HepG2 (cell line): ENCODE measurements at regions not wholly inside any gene's neighbourhood (a gene's known extent, or its start where the extent isn't known, plus 50 kb on each side); places are given as distances from the start of the nearest gene placed in this dataset.

Source experiments
- ATAC-seq: fragments of 200-7000 bp; cut with Tn5 transposase; 3 replicates; pipeline ENCODE4 v1.9.1; 2020; ENCODE audit warnings: mild to moderate bottlenecking, moderate library complexity
- BruUV-seq: library from RNA; stranded (reverse); fragments of 400-500 nt; replicated peaks from 2 replicates; lab custom pipeline; 2021; lab: Mats Ljungman, UMichigan
- CTCF ChIA-PET: fragments of 300-600 bp; formaldehyde crosslinking; extraction: SDS; loops from one replicate; lab custom pipeline; 2021; ENCODE audit warnings: low total read pairs, inconsistent platforms, low intra/inter-chr PET ratio; lab: Yijun Ruan, JAX
- POLR2A ChIA-PET: fragments of 350-600 bp; sonication (Branson Sonifier 250); formaldehyde crosslinking; loops from one replicate; lab custom pipeline; 2020; ENCODE audit warnings: antibody characterized with exemption, inconsistent platforms; lab: Yijun Ruan, JAX
- DNase-seq: peaks from one replicate; pipeline ENCODE4 v3.0.0-alpha.2; 2015; ENCODE audit warnings: low spot score
- FAIRE-seq: peaks from 3 replicates; lab custom pipeline; 2011; peaks lifted over from hg19 to GRCh38; lab: Jason Lieb, UNC
- H2AFZ ChIP-seq: one replicate; pipeline ENCODE4 v1.6.1; 2011; ENCODE audit warnings: low read length, inconsistent platforms
- H3K27ac ChIP-seq: fragments of 300-600 bp; 3 replicates; pipeline ENCODE4 v1.8.0; 2011; ENCODE audit warnings: mixed run types, mild to moderate bottlenecking, mixed read lengths, low read length, inconsistent platforms; ENCODE audit not compliant: insufficient read depth; ENCODE audit errors: extremely low read length
- H3K27me3 ChIP-seq, 2 experiments: fragments of 200-600 bp in 1 of 2; 2 replicates in 1 of 2; 3 replicates in 1 of 2; pipeline versions ENCODE4 v1.6.0 to v1.8.0; 2011; ENCODE audit warnings: low read length in 2 of 2, mild to moderate bottlenecking in 2 of 2, moderate library complexity in 2 of 2, inconsistent platforms in 1 of 2; ENCODE audit not compliant: insufficient read depth in 2 of 2, control insufficient read depth in 1 of 2
- H3K36me3 ChIP-seq, 2 experiments: fragments of 200-600 bp in 1 of 2; replicated peaks in 1 of 2; 2 replicates in 1 of 2; 3 replicates in 1 of 2; pipeline versions ENCODE4 v1.5.1 to v1.8.0; 2011; ENCODE audit warnings: low read length in 2 of 2, inconsistent platforms in 1 of 2; ENCODE audit not compliant: insufficient read depth in 2 of 2, control insufficient read depth in 1 of 2
- H3K4me1 ChIP-seq: 2 replicates; pipeline ENCODE4 v1.5.1; 2012; ENCODE audit warnings: low read length, inconsistent platforms; ENCODE audit not compliant: insufficient read depth
- H3K4me2 ChIP-seq: 2 replicates; pipeline ENCODE4 v1.6.0; 2011; ENCODE audit warnings: low read depth, low read length, inconsistent platforms
- H3K4me3 ChIP-seq, 3 experiments: fragments of 200-600 bp in 1 of 3; sonication (generic), shearing (Covaris generic) in 1 of 3; replicated peaks in 1 of 3; 2 replicates each; pipeline ENCODE4 v1.5.1; 2011 to 2016; ENCODE audit warnings: low read length in 3 of 3, inconsistent platforms in 2 of 3, low read depth in 2 of 3, mild to moderate bottlenecking in 2 of 3, control low read depth in 1 of 3, mixed read lengths in 1 of 3; ENCODE audit not compliant: insufficient read depth in 1 of 3
- H3K79me2 ChIP-seq: one replicate; pipeline ENCODE4 v1.6.1; 2011; ENCODE audit warnings: low read length, inconsistent platforms; ENCODE audit not compliant: insufficient read depth
- H3K9ac ChIP-seq: 2 replicates; pipeline ENCODE4 v1.6.0; 2011; ENCODE audit warnings: mild to moderate bottlenecking, low read depth, low read length, inconsistent platforms; ENCODE audit not compliant: insufficient read depth
- H3K9me3 ChIP-seq: 2 replicates; pipeline ENCODE4 v1.5.1; 2012; ENCODE audit warnings: mild to moderate bottlenecking, low read length
- H4K20me1 ChIP-seq: 2 replicates; pipeline ENCODE4 v1.6.0; 2011; ENCODE audit warnings: inconsistent platforms, mild to moderate bottlenecking, low read length, moderate library complexity; ENCODE audit not compliant: insufficient read depth
- HNRNPLL ChIP-seq: fragments of 200-400 bp; formaldehyde crosslinking; IDR thresholded peaks from 2 replicates; pipeline ENCODE4 v1.6.1; 2017; ENCODE audit warnings: mild to moderate bottlenecking, low read depth, low read length; ENCODE audit not compliant: poor library complexity, severe bottlenecking
- MAFF ChIP-seq: IDR thresholded peaks from 2 replicates; pipeline ENCODE4 v1.6.1; 2011; ENCODE audit warnings: low read depth, low read length, improper control_type of control experiment
- MAFK ChIP-seq, 2 experiments: IDR thresholded peaks in 1 of 2; conservative IDR thresholded peaks in 1 of 2; 2 replicates each; pipeline ENCODE4 v1.6.1; 2011; ENCODE audit warnings: improper control_type of control experiment in 2 of 2, low read length in 2 of 2
- SOX5 ChIP-seq: IDR thresholded peaks from 2 replicates; pipeline ENCODE4 v1.6.1; 2016; ENCODE audit warnings: borderline replicate concordance
- ZNF607 ChIP-seq: sonication (generic); formaldehyde crosslinking; IDR thresholded peaks from 2 replicates; pipeline ENCODE4 v1.5.1; 2020; ENCODE audit warnings: missing genetic modification reagents, mild to moderate bottlenecking, borderline replicate concordance
- WGBS: methylation state at CpG from one replicate; pipeline ENCODE4 v1.1.6; 2017; ENCODE audit warnings: low lambda C conversion rate; 5-methylcytosine and 5-hydroxymethylcytosine counted together
- in situ Hi-C: cut with HindIII; loops from 2 replicates; pipeline ENCODE4 v1.10.0; 2017; ENCODE audit warnings: low pct_unique_long_range_greater_than_20kb; ENCODE audit not compliant: extremely low pct_ligation_motif_present
- intact Hi-C: fragments of 100-400 bp; cut with micrococcal nuclease; formaldehyde crosslinking; loops from one replicate; pipeline ENCODE4 v1.10.0; 2022; ENCODE audit not compliant: unreplicated experiment
- TF ChIP-seq, protein P1 (sequence below): sonication (generic); formaldehyde crosslinking; conservative IDR thresholded peaks from 2 replicates; pipeline ENCODE4 v1.8.1; 2023; ENCODE audit warnings: missing genetic modification reagents
- TF ChIP-seq, protein P2 (sequence below): sonication (generic); formaldehyde crosslinking; IDR thresholded peaks from 2 replicates; pipeline ENCODE4 v1.5.0; 2020; ENCODE audit warnings: mild to moderate bottlenecking, missing genetic modification reagents, borderline replicate concordance

DNA sequence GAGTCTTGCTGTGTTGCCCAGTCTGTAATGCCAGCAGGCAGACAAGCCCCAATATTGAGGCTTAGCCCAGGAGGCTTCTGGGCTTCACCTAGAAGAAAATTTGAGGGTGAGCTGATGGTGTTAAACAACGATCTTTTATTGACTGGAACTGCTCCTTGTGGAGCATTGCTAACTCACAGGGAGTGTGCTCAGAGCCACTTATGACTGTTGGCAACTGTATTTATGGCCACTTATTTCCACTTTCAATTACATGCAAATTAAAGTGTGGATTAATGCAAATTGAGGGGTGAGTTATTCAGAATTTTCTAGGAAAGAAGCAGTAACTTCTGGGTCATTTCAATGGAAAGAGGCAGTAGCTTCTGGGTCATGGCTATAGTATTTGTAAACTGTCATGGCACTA, 317.2 kb upstream of the FKBP1C start (continued):
- TF ChIP-seq, protein P1, sequence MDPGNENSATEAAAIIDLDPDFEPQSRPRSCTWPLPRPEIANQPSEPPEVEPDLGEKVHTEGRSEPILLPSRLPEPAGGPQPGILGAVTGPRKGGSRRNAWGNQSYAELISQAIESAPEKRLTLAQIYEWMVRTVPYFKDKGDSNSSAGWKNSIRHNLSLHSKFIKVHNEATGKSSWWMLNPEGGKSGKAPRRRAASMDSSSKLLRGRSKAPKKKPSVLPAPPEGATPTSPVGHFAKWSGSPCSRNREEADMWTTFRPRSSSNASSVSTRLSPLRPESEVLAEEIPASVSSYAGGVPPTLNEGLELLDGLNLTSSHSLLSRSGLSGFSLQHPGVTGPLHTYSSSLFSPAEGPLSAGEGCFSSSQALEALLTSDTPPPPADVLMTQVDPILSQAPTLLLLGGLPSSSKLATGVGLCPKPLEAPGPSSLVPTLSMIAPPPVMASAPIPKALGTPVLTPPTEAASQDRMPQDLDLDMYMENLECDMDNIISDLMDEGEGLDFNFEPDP (CRISPR knock-in tag) = no peak
- no peak for TF ChIP-seq SOX5 (CRISPR knock-in tag)
- no peak for TF ChIP-seq ZNF607 (CRISPR knock-in tag)
- no peak for TF ChIP-seq HNRNPLL

DNA sequence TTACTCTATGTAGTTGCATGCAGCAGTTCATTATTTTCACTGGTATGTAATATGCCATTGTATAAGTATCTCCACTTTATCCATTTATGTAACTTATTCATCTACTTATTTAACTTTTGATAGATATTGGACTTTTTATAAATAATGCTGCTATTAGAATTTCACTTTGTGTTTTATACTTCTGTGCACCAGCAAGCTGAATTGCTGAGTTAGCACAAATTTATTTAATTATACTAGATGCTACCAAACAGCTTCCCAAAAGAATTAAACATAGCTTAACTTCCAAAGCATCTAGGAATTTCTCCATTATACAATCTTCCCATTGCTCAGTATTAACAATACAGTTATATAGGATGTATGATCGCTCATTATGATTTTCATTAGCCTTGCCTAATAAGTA, 308.0 kb upstream of the FKBP1C start:
- POLR2A ChIA-PET = no interaction called here
- BruUV-seq = no TSS peak

More for the DNA sequence above, 308.0 kb upstream of the FKBP1C start:
- no peaks in the 10 kb centered on the region for H3K4me1 ChIP-seq
- FAIRE-seq (no peak), ATAC-seq (no peak), DNase-seq (no peak)
- TF ChIP-seq MAFK (conservative IDR thresholded peaks at IDR 0.05 in 1 of 2, IDR thresholded peaks at IDR 0.05 in 1 of 2; ENCODE audit: low read length in 2 of 2) (peak; percentile 97 to 98), MAFF (peak; percentile 97)
- TF ChIP-seq, protein P2, sequence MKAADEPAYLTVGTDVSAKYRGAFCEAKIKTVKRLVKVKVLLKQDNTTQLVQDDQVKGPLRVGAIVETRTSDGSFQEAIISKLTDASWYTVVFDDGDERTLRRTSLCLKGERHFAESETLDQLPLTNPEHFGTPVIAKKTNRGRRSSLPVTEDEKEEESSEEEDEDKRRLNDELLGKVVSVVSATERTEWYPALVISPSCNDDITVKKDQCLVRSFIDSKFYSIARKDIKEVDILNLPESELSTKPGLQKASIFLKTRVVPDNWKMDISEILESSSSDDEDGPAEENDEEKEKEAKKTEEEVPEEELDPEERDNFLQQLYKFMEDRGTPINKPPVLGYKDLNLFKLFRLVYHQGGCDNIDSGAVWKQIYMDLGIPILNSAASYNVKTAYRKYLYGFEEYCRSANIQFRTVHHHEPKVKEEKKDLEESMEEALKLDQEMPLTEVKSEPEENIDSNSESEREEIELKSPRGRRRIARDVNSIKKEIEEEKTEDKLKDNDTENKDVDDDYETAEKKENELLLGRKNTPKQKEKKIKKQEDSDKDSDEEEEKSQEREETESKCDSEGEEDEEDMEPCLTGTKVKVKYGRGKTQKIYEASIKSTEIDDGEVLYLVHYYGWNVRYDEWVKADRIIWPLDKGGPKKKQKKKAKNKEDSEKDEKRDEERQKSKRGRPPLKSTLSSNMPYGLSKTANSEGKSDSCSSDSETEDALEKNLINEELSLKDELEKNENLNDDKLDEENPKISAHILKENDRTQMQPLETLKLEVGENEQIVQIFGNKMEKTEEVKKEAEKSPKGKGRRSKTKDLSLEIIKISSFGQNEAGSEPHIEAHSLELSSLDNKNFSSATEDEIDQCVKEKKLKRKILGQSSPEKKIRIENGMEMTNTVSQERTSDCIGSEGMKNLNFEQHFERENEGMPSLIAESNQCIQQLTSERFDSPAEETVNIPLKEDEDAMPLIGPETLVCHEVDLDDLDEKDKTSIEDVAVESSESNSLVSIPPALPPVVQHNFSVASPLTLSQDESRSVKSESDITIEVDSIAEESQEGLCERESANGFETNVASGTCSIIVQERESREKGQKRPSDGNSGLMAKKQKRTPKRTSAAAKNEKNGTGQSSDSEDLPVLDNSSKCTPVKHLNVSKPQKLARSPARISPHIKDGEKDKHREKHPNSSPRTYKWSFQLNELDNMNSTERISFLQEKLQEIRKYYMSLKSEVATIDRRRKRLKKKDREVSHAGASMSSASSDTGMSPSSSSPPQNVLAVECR (CRISPR knock-in tag) = no peak
- H3K9ac ChIP-seq = no peak overlapping the region
- no peaks in the 10 kb centered on the region for H3K79me2 ChIP-seq
- no peak overlapping the region for H3K27ac ChIP-seq
- CTCF ChIA-PET = no interaction called here
- no peaks in the 10 kb centered on the region for H4K20me1 ChIP-seq
- no peaks in the 10 kb centered on the region for H3K27me3 ChIP-seq
- H3K9me3 ChIP-seq = no peaks in the 10 kb centered on the region
- H3K4me2 ChIP-seq = no peak overlapping the region
- in situ Hi-C loops (no loop called here), intact Hi-C loops (no loop called here)
- H3K4me3 ChIP-seq = no peak overlapping the region
- WGBS = 3% methylated on average over 1 of the region's 1 CpG
- H3K36me3 ChIP-seq = no peaks in the 10 kb centered on the region
- no peak overlapping the region for H2AFZ ChIP-seq
